Trophoblast cell (in vitro differentiated cells and primary cell): ENCODE measurements at regions not wholly inside any gene's neighbourhood (a gene's known extent, or its start where the extent isn't known, plus 50 kb on each side); places are given as distances from the start of the nearest gene placed in this dataset.

Experiments used
- DNase-seq, 2 donors: peaks; one replicate each; pipeline ENCODE4 v3.0.0-alpha.2; 2016
- H2AFZ ChIP-seq: 2 replicates; pipeline ENCODE4 v1.6.1; 2013; ENCODE audit warnings: low read length, moderate library complexity, mild to moderate bottlenecking; ENCODE audit not compliant: insufficient read depth, poor library complexity
- H2AK5ac ChIP-seq: 2 replicates; pipeline ENCODE4 v1.6.1; 2013; ENCODE audit warnings: mild to moderate bottlenecking, low read length
- H2BK120ac ChIP-seq: 2 replicates; pipeline ENCODE4 v1.6.1; 2013; ENCODE audit warnings: low read length, mild to moderate bottlenecking, moderate library complexity; ENCODE audit not compliant: insufficient read depth, poor library complexity
- H2BK12ac ChIP-seq: 2 replicates; pipeline ENCODE4 v1.6.1; 2013; ENCODE audit warnings: mild to moderate bottlenecking, low read length, moderate library complexity
- H2BK5ac ChIP-seq: 2 replicates; pipeline ENCODE4 v1.6.1; 2013; ENCODE audit warnings: low read length, low read depth, moderate library complexity, mild to moderate bottlenecking; ENCODE audit not compliant: poor library complexity
- H3K14ac ChIP-seq: 2 replicates; pipeline ENCODE4 v1.6.1; 2013; ENCODE audit warnings: mild to moderate bottlenecking, low read length
- H3K18ac ChIP-seq: 2 replicates; pipeline ENCODE4 v1.6.1; 2013; ENCODE audit warnings: mild to moderate bottlenecking, low read length
- H3K23ac ChIP-seq: 2 replicates; pipeline ENCODE4 v1.6.1; 2013; ENCODE audit warnings: low read length
- H3K27ac ChIP-seq: 2 replicates; pipeline ENCODE4 v1.5.1; 2013; ENCODE audit warnings: low read depth, mild to moderate bottlenecking, inconsistent platforms, low read length, moderate library complexity
- H3K27me3 ChIP-seq: 2 replicates; pipeline ENCODE4 v1.6.1; 2013; ENCODE audit warnings: inconsistent platforms, mild to moderate bottlenecking, low read length, moderate library complexity; ENCODE audit not compliant: insufficient read depth
- H3K36me3 ChIP-seq, 2 experiments: 1 replicate in 1 of 2; 2 replicates in 1 of 2; pipeline ENCODE4 v1.6.1; 2013; ENCODE audit warnings: low read length in 2 of 2, mild to moderate bottlenecking in 2 of 2, moderate library complexity in 1 of 2; ENCODE audit not compliant: insufficient read depth in 2 of 2, control insufficient read depth in 1 of 2
- H3K4ac ChIP-seq: 2 replicates; pipeline ENCODE4 v1.6.1; 2013; ENCODE audit warnings: low read depth, mild to moderate bottlenecking, low read length, moderate library complexity
- H3K4me1 ChIP-seq, 2 experiments: 1 replicate in 1 of 2; 2 replicates in 1 of 2; pipeline ENCODE4 v1.6.1; 2013; ENCODE audit warnings: low read length in 2 of 2, mild to moderate bottlenecking in 2 of 2, moderate library complexity in 1 of 2; ENCODE audit not compliant: insufficient read depth in 2 of 2, control insufficient read depth in 1 of 2
- H3K4me2 ChIP-seq: 2 replicates; pipeline ENCODE4 v1.6.1; 2013; ENCODE audit warnings: inconsistent platforms, mild to moderate bottlenecking, low read length, moderate library complexity
- H3K4me3 ChIP-seq: 2 replicates; pipeline ENCODE4 v1.5.1; 2013; ENCODE audit warnings: mild to moderate bottlenecking, low read depth, low read length, inconsistent platforms
- H3K79me1 ChIP-seq: one replicate; pipeline ENCODE4 v1.6.1; 2013; ENCODE audit warnings: low read length
- H3K79me2 ChIP-seq: 2 replicates; pipeline ENCODE4 v1.6.1; 2013; ENCODE audit warnings: low read length, mild to moderate bottlenecking; ENCODE audit not compliant: control insufficient read depth, insufficient read depth, poor library complexity
- H3K9ac ChIP-seq: 2 replicates; pipeline ENCODE4 v1.6.1; 2013; ENCODE audit warnings: mild to moderate bottlenecking, low read length
- H3K9me3 ChIP-seq: 2 replicates; pipeline ENCODE4 v1.6.1; 2013; ENCODE audit warnings: low read depth, mild to moderate bottlenecking, control low read depth, inconsistent platforms, low read length; ENCODE audit not compliant: insufficient read depth
- H4K12ac ChIP-seq: 2 replicates; pipeline ENCODE4 v1.6.1; 2013; ENCODE audit warnings: low read depth, mild to moderate bottlenecking, low read length, moderate library complexity
- H4K8ac ChIP-seq: 2 replicates; pipeline ENCODE4 v1.6.1; 2013; ENCODE audit warnings: low read depth, mild to moderate bottlenecking, low read length, moderate library complexity
- H4K91ac ChIP-seq: one replicate; pipeline ENCODE4 v1.6.1; 2013; ENCODE audit warnings: low read depth, mild to moderate bottlenecking, low read length, moderate library complexity
- WGBS: extraction: QIAGEN DNeasy Blood & Tissue Kit; methylation state at CpG from one replicate; pipeline ENCODE4 v1.1.7; 2013; ENCODE audit warnings: missing lambda C conversion rate; ENCODE audit not compliant: insufficient read length, insufficient coverage; ENCODE audit errors: extremely low coverage; 5-methylcytosine and 5-hydroxymethylcytosine counted together

DNA sequence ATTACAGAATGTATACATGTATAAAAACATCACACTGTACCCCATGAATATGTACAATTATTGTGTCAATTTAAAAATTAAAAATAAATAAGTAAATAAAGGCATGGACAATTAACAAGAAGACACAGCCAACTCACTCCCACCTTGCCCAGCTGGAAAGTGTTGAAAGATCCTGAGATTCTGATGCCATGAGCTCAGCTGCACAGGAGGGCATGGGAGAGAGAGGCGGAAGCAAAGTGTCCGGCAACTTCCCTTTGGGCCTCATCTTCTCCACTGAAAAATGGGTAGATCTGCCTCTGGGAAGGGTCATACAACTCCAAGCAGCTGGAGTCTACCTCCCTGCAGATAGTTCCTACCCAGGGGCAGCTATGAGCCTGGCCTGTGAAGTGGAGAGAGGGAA is 277.3 kb downstream of the UACA start:
- no peak overlapping the region for H3K27ac ChIP-seq
- no peak overlapping the region for H2BK5ac ChIP-seq
- H3K9me3 ChIP-seq: no peaks in the 10 kb centered on the region
- no peaks in the 10 kb centered on the region for H3K79me1 ChIP-seq
- no peak overlapping the region for H3K14ac ChIP-seq
- no peaks in the 10 kb centered on the region for H3K27me3 ChIP-seq
- H3K36me3 ChIP-seq: no peaks in the 10 kb centered on the region
- no peak overlapping the region for H2BK120ac ChIP-seq
- H4K12ac ChIP-seq: no peak overlapping the region
- no peak overlapping the region for H3K23ac ChIP-seq
- no peak overlapping the region for H4K91ac ChIP-seq
- no peak overlapping the region for H3K4me3 ChIP-seq
- H2AFZ ChIP-seq: no peak overlapping the region
- H4K8ac ChIP-seq: no peak overlapping the region
- H3K4me1 ChIP-seq: no peaks in the 10 kb centered on the region
- no peak overlapping the region for H3K4ac ChIP-seq
- H3K18ac ChIP-seq: no peak overlapping the region
- H3K4me2 ChIP-seq: no peak overlapping the region
- H2AK5ac ChIP-seq: no peak overlapping the region
- peak in 1 of 2 donors; percentile 61 for DNase-seq
- no peaks in the 10 kb centered on the region for H3K79me2 ChIP-seq
- no CpG with 5 or more reads among the region's 2 CpGs for WGBS
- no peak overlapping the region for H3K9ac ChIP-seq
- H2BK12ac ChIP-seq: no peak overlapping the region

DNA sequence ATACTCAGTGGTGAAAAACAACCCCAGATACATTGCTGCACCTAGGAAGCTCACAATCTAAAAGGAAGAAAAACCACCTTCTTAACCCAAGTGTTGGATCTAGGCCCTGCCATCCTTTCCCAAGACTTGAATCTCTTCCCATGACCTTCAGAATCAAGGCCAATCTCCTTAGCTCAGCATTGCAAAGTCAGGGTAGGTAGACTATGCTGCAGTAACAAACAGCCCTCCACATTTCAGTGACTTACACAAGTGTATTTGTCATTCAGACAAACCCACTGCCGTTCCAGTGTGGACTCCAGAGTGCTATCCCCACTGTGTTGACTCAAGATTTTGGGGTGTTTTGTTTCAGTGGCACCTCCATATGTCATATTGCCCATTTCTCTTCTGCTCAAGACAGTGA is 278.4 kb downstream of the UACA start:
- Histone ChIP-seq H3K36me3 (no peaks in the 10 kb centered on the region), H3K4me1 (no peaks in the 10 kb centered on the region), H4K91ac (no peak overlapping the region), H4K8ac (no peak overlapping the region), H3K4ac (no peak overlapping the region), H4K12ac (no peak overlapping the region), H3K18ac (no peak overlapping the region), H3K23ac (no peak overlapping the region), H2BK5ac (no peak overlapping the region), H3K27ac (no peak overlapping the region), H3K4me2 (no peak overlapping the region), H3K14ac (no peak overlapping the region), H2AK5ac (no peak overlapping the region), H2AFZ (no peak overlapping the region), H3K79me2 (no peaks in the 10 kb centered on the region), H2BK12ac (no peak overlapping the region), H3K4me3 (no peak overlapping the region), H3K9ac (no peak overlapping the region), H3K27me3 (no peaks in the 10 kb centered on the region), H3K79me1 (no peaks in the 10 kb centered on the region), H2BK120ac (no peak overlapping the region), H3K9me3 (no peaks in the 10 kb centered on the region)
- no CpG with 5 or more reads among the region's 1 CpG for WGBS
- no peak for DNase-seq

GRCh38 chr15:70483513-70483912 is 279.8 kb downstream of the UACA start:
- H2BK5ac ChIP-seq: no peak overlapping the region
- no peak overlapping the region for H3K18ac ChIP-seq
- H3K4ac ChIP-seq: no peak overlapping the region
- no peak overlapping the region for H2AFZ ChIP-seq
- DNase-seq: no peak
- H4K8ac ChIP-seq: no peak overlapping the region
- no peak overlapping the region for H3K27ac ChIP-seq
- no peak overlapping the region for H3K4me2 ChIP-seq
- H3K4me1 ChIP-seq: no peaks in the 10 kb centered on the region
- H2BK12ac ChIP-seq: no peak overlapping the region
- H3K23ac ChIP-seq: no peak overlapping the region
- no peak overlapping the region for H2BK120ac ChIP-seq
- H2AK5ac ChIP-seq: no peak overlapping the region
- H3K9ac ChIP-seq: no peak overlapping the region
- no peaks in the 10 kb centered on the region for H3K79me1 ChIP-seq
- no peak overlapping the region for H3K4me3 ChIP-seq
- H3K27me3 ChIP-seq: no peaks in the 10 kb centered on the region
- no peaks in the 10 kb centered on the region for H3K79me2 ChIP-seq
- no peak overlapping the region for H4K12ac ChIP-seq
- WGBS: no CpG with 5 or more reads among the region's 2 CpGs
- H3K9me3 ChIP-seq: no peaks in the 10 kb centered on the region
- H4K91ac ChIP-seq: no peak overlapping the region
- no peaks in the 10 kb centered on the region for H3K36me3 ChIP-seq
- H3K14ac ChIP-seq: no peak overlapping the region

DNA sequence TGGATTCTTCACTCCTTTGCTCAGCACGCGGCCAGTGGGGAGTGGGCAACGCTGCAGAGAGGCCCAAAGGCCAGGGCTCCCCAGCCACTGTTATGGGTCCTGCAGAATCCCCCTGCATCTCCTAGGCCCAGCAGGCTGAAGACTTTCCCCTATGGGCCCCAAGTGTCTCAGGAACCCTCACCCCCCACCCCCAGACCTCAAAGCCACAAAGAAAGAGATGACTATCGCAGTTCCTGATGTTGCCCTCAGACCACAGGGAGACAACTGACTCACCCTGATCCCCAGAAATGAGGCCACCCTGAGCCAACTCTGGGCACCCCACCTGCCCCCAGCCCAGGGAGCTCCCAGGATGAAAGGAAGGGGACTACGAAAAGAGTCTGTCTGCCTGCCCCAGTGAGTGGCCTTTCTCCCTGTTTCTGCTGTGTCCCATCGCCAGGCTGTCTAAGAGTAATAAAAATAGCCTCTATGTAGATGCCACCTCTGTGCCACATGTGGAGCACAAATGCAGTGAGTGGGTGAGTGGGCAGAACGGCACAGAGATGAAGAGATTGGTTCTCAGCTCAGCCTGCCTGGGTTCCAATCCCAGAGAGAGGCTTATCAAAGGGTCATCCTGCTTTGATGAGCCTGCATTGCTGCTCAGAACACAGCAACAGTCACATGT is 283.0 kb downstream of the UACA start:
- H3K4ac ChIP-seq: no peak overlapping the region
- no peaks in the 10 kb centered on the region for H3K79me1 ChIP-seq
- no peaks in the 10 kb centered on the region for H3K36me3 ChIP-seq
- H3K27me3 ChIP-seq: no peaks in the 10 kb centered on the region
- H3K27ac ChIP-seq: no peak overlapping the region
- H2BK5ac ChIP-seq: no peak overlapping the region
- H3K14ac ChIP-seq: no peak overlapping the region
- H3K4me3 ChIP-seq: no peak overlapping the region
- no peak overlapping the region for H3K23ac ChIP-seq
- no peaks in the 10 kb centered on the region for H3K9me3 ChIP-seq
- no peak overlapping the region for H2BK120ac ChIP-seq
- H3K4me2 ChIP-seq: no peak overlapping the region
- no peak overlapping the region for H4K12ac ChIP-seq
- H2AK5ac ChIP-seq: no peak overlapping the region
- H4K91ac ChIP-seq: no peak overlapping the region
- H3K4me1 ChIP-seq: peaks cover 0 to 2% of the 10 kb centered on the region in 2 experiments
- H3K79me2 ChIP-seq: no peaks in the 10 kb centered on the region
- no peak overlapping the region for H2BK12ac ChIP-seq
- H4K8ac ChIP-seq: no peak overlapping the region
- no CpG with 5 or more reads among the region's 7 CpGs for WGBS
- H2AFZ ChIP-seq: no peak overlapping the region
- H3K18ac ChIP-seq: no peak overlapping the region
- no peak for DNase-seq
- H3K9ac ChIP-seq: no peak overlapping the region
